HG02840 (cell line): ENCODE measurements at regions not wholly inside any gene's neighbourhood (a gene's known extent, or its start where the extent isn't known, plus 50 kb on each side); places are given as distances from the start of the nearest gene placed in this dataset.

Experiments
- ATAC-seq: cut with Tn5 transposase; IDR thresholded peaks from one replicate; pipeline ENCODE4 v1.9.1; 2021; ENCODE audit warnings: mild to moderate bottlenecking, moderate library complexity, moderate number of reproducible peaks; ENCODE audit not compliant: unreplicated experiment, low FRiP score

- no peak for ATAC-seq
Measured at GRCh38 chr2:41884718-41885117, 163.1 kb upstream of the PKDCC start.

GRCh38 chr2:41886145-41886664 lies 161.6 kb upstream of the PKDCC start:
- no peak for ATAC-seq

- no peak for ATAC-seq
Measured at GRCh38 chr2:41886757-41887156, 161.1 kb upstream of the PKDCC start.

GRCh38 chr2:41890341-41890740 lies 157.5 kb upstream of the PKDCC start:
- ATAC-seq: no peak

GRCh38 chr2:41892476-41892875 lies 155.3 kb upstream of the PKDCC start:
- ATAC-seq: no peak

GRCh38 chr2:41894563-41895333 lies 153.1 kb upstream of the PKDCC start:
- ATAC-seq: no peak

GRCh38 chr2:41895334-41895664 lies 152.5 kb upstream of the PKDCC start:
- ATAC-seq: no peak

- no peak for ATAC-seq
Measured at GRCh38 chr2:41896186-41896846, 151.5 kb upstream of the PKDCC start.

- no peak for ATAC-seq
Measured at GRCh38 chr2:41899189-41899588, 148.6 kb upstream of the PKDCC start.

- ATAC-seq: no peak
Measured at GRCh38 chr2:41900101-41900577, 147.7 kb upstream of the PKDCC start.

GRCh38 chr2:41902897-41903296 lies 144.9 kb upstream of the PKDCC start:
- no peak for ATAC-seq

- ATAC-seq: no peak
Measured at GRCh38 chr2:41903474-41904135, 144.2 kb upstream of the PKDCC start.

GRCh38 chr2:41904459-41904858 lies 143.4 kb upstream of the PKDCC start:
- ATAC-seq: no peak

GRCh38 chr2:41905597-41906337 lies 142.1 kb upstream of the PKDCC start:
- no peak for ATAC-seq

GRCh38 chr2:41906338-41906725 lies 141.5 kb upstream of the PKDCC start:
- ATAC-seq: no peak

- no peak for ATAC-seq
Measured at GRCh38 chr2:41907141-41907540, 140.7 kb upstream of the PKDCC start.

- no peak for ATAC-seq
Measured at GRCh38 chr2:41907771-41908207, 140.0 kb upstream of the PKDCC start.

- no peak for ATAC-seq
Measured at GRCh38 chr2:41908349-41908748, 139.5 kb upstream of the PKDCC start.

- ATAC-seq: no peak
Measured at GRCh38 chr2:41909584-41909983, 138.2 kb upstream of the PKDCC start.

GRCh38 chr2:41910126-41910525 lies 137.7 kb upstream of the PKDCC start:
- ATAC-seq: no peak

GRCh38 chr2:41911033-41911432 lies 136.8 kb upstream of the PKDCC start:
- ATAC-seq: no peak
